ENCODE measurements at regions not wholly inside any gene's neighbourhood (a gene's known extent, or its start where the extent isn't known, plus 50 kb on each side); places are given as distances from the start of the nearest gene placed in this dataset.

DNA sequence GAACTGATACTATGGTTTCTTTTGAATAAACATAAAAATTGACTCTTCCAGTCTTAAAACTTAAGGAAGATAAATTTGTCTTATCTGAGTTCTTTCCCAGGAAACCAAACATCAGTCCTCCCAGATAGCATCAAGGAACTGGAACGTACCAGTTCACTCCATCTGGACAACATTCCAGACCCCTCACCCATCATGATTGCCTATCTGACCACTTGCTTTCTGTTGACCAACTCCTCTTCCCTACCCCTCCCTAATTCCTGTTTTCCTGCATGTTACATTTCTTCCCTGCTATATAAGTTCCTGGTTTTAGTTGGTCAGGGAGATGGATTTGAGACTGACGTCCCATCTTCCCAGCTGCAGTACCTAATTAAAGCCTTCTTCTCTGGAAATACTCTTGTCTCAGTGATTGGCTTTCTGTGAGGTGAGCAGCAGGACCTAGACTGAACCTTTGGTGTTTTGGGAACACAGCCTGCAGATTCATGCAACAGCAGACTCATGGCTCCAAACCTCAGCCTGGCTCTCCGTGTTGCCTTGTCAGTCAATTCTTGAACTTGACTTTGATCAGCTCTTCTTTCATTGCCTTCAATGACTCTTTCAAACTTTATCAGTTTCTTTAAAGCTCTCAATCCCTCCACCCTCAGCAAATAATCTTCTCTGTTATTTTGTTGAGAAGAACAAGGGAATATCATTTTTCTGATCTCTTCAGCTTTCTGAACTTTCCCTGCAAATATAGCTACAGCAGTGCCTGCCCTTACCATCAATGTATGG lies 123.6 kb downstream of the RPL22L1 start:
- no peak overlapping the region for H3K27ac ChIP-seq (ENCODE audit: low read depth, low read length, poor library complexity, severe bottlenecking)
- POLR2A ChIA-PET, result no interaction called here
- no peaks in the 10 kb centered on the region for H3K9me3 ChIP-seq (ENCODE audit: low read length)
- BruUV-seq (replicated peaks), result no TSS peak
- TF ChIP-seq, protein P1, sequence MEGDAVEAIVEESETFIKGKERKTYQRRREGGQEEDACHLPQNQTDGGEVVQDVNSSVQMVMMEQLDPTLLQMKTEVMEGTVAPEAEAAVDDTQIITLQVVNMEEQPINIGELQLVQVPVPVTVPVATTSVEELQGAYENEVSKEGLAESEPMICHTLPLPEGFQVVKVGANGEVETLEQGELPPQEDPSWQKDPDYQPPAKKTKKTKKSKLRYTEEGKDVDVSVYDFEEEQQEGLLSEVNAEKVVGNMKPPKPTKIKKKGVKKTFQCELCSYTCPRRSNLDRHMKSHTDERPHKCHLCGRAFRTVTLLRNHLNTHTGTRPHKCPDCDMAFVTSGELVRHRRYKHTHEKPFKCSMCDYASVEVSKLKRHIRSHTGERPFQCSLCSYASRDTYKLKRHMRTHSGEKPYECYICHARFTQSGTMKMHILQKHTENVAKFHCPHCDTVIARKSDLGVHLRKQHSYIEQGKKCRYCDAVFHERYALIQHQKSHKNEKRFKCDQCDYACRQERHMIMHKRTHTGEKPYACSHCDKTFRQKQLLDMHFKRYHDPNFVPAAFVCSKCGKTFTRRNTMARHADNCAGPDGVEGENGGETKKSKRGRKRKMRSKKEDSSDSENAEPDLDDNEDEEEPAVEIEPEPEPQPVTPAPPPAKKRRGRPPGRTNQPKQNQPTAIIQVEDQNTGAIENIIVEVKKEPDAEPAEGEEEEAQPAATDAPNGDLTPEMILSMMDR (conservative IDR thresholded peaks at IDR 0.05; ENCODE audit: low read length), result no peak
- TF ChIP-seq EZH2phosphoT487 (IDR thresholded peaks at IDR 0.05; ENCODE audit: borderline replicate concordance, low read depth, low read length), result no peak
- H3K4me1 ChIP-seq (ENCODE audit: insufficient read depth, low read length, poor library complexity, severe bottlenecking), result no peaks in the 10 kb centered on the region
- H3K79me2 ChIP-seq (ENCODE audit: insufficient read depth, low read depth, low read length), result no peaks in the 10 kb centered on the region
- H3K9me2 ChIP-seq (ENCODE audit: insufficient read depth, low read length), result no peaks in the 10 kb centered on the region
- no peaks in the 10 kb centered on the region for H4K20me1 ChIP-seq (ENCODE audit: insufficient read depth, low read length)
- H3K36me3 ChIP-seq (ENCODE audit: insufficient read depth, low read length), result no peaks in the 10 kb centered on the region
- H2AFZ ChIP-seq (ENCODE audit: low read length), result no peak overlapping the region
- no peak overlapping the region for H3K4me3 ChIP-seq (ENCODE audit: low read depth, low read length, poor library complexity, severe bottlenecking)
- H3K4me2 ChIP-seq (ENCODE audit: low read length), result no peak overlapping the region
- DNase-seq (ENCODE audit: low spot score), result no peak
- CTCF ChIA-PET (ENCODE audit: unreplicated experiment), result no interaction called here
- intact Hi-C loops (cut with micrococcal nuclease; ENCODE audit: unreplicated experiment), result no loop called here

DNA sequence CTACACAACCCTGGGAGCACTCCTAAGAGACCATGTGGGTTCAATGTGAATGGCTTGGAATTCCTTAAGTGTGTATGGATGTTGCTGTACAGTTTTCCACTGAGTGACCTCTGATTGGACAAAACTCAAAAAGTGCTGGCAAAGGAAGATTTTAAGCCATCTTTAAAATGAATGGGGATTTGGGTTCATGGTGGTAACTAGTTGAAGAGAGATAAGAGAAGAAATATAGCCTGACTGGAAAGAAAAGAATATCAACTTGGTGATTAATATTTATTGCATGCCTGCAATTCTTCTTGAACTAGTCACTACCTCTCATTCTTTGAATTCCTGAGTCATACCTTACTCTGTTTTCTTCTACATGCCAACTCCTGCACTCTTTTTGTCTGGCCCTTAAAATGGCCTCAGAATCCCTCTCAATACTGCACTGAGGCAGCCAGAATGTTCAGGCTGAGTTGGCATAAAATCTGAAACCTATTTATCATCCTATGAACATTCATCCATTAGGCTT lies 124.7 kb downstream of the RPL22L1 start:
- H3K36me3 ChIP-seq (ENCODE audit: insufficient read depth, low read length), result no peaks in the 10 kb centered on the region
- POLR2A ChIA-PET, result no interaction called here
- no peaks in the 10 kb centered on the region for H3K9me2 ChIP-seq (ENCODE audit: insufficient read depth, low read length)
- no peak overlapping the region for H2AFZ ChIP-seq (ENCODE audit: low read length)
- no peaks in the 10 kb centered on the region for H3K4me1 ChIP-seq (ENCODE audit: insufficient read depth, low read length, poor library complexity, severe bottlenecking)
- intact Hi-C loops (cut with micrococcal nuclease; ENCODE audit: unreplicated experiment), result no loop called here
- DNase-seq (ENCODE audit: low spot score), result no peak
- TF ChIP-seq EZH2phosphoT487 (IDR thresholded peaks at IDR 0.05; ENCODE audit: borderline replicate concordance, low read depth, low read length), result no peak
- TF ChIP-seq, protein P1 (conservative IDR thresholded peaks at IDR 0.05; ENCODE audit: low read length), result no peak
- CTCF ChIA-PET (ENCODE audit: unreplicated experiment), result no interaction called here
- no peaks in the 10 kb centered on the region for H3K79me2 ChIP-seq (ENCODE audit: insufficient read depth, low read depth, low read length)
- H3K27ac ChIP-seq (ENCODE audit: low read depth, low read length, poor library complexity, severe bottlenecking), result no peak overlapping the region
- H3K4me3 ChIP-seq (ENCODE audit: low read depth, low read length, poor library complexity, severe bottlenecking), result no peak overlapping the region
- H4K20me1 ChIP-seq (ENCODE audit: insufficient read depth, low read length), result no peaks in the 10 kb centered on the region
- H3K4me2 ChIP-seq (ENCODE audit: low read length), result no peak overlapping the region
- H3K9me3 ChIP-seq (ENCODE audit: low read length), result no peaks in the 10 kb centered on the region
- BruUV-seq (replicated peaks), result no TSS peak

Measured in OCI-LY7 (cell line).